ENCODE measurements at regions not wholly inside any gene's neighbourhood (a gene's known extent, or its start where the extent isn't known, plus 50 kb on each side); places are given as distances from the start of the nearest gene placed in this dataset.
"Not testable (repeated sequence)": the region's sequence is repeated elsewhere in the genome, so short reads cannot be mapped to it uniquely, and the experiment has no call there.

DNA sequence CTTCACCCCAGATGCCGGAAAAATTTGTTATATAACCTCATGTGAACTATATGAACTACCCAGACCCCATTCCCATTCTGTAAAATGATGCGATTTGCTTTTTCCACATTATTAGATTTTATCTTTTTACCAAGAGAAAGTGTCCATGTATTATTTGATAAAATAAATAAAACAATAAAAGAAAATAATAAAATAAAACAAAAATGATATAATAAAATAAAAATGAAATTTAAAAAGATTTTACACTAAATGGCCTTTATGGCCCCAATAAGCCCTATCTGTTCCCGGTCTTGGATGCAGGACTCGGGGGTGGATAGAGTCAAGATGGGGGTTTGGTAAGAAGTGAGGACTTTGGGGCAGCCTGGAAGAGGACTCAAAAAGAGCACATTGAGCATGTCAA, 357.2 kb downstream of the MATN1 start:
- Histone ChIP-seq H3K27ac (no peak overlapping the region), H3K9me3 (no peaks in the 10 kb centered on the region), H3K27me3 (replicated peaks in 1 of 7) (peaks cover 0 to 18% (median 0%) of the 10 kb centered on the region in 7 donors), H3K4me3 (no peak overlapping the region), H3K36me3 (no peaks in the 10 kb centered on the region), H3K4me1 (no peaks in the 10 kb centered on the region)
- intact Hi-C loops (cut with DNase I; ENCODE audit: low total_unique reads) = no loop called here
- WGBS, 5 donors = 87 to 89% (median 88%) methylated on average over 4 of the region's 4 CpGs
- DNase-seq = no peak
- no peak for TF ChIP-seq POLR2AphosphoS5 (IDR thresholded peaks at IDR 0.05)
- TF ChIP-seq POLR2A (IDR thresholded peaks at IDR 0.05) = no peak
- TF ChIP-seq, protein P1, sequence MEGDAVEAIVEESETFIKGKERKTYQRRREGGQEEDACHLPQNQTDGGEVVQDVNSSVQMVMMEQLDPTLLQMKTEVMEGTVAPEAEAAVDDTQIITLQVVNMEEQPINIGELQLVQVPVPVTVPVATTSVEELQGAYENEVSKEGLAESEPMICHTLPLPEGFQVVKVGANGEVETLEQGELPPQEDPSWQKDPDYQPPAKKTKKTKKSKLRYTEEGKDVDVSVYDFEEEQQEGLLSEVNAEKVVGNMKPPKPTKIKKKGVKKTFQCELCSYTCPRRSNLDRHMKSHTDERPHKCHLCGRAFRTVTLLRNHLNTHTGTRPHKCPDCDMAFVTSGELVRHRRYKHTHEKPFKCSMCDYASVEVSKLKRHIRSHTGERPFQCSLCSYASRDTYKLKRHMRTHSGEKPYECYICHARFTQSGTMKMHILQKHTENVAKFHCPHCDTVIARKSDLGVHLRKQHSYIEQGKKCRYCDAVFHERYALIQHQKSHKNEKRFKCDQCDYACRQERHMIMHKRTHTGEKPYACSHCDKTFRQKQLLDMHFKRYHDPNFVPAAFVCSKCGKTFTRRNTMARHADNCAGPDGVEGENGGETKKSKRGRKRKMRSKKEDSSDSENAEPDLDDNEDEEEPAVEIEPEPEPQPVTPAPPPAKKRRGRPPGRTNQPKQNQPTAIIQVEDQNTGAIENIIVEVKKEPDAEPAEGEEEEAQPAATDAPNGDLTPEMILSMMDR (IDR thresholded peaks at IDR 0.05 in 8 of 11, conservative IDR thresholded peaks at IDR 0.05 in 3 of 11) = no peak

DNA sequence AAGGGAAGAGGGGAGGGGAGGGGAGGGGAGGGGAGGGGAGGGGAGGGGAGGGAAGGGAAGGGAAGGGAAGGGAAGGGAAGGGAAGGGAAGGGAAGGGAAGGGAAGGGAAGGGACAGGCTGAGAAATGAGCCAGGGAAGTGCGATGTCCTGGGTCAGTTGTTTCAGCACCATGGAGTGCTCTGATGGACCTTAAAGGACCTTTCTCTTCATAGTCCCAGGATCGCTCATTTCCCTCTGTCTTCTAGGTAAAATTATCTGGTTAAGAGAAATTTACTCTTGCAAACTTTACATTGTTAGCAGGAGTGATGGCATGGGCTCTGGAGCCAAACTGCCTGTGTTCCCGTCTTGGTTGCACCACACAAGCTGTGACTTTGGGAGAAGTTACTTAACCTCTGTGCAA, 357.8 kb downstream of the MATN1 start:
- no peaks in the 10 kb centered on the region for H3K4me1 ChIP-seq
- peaks cover 0 to 21% (median 0%) of the 10 kb centered on the region in 7 donors for H3K27me3 ChIP-seq (replicated peaks in 1 of 7)
- no peaks in the 10 kb centered on the region for H3K36me3 ChIP-seq
- WGBS, 5 donors = 71 to 81% (median 79%) methylated on average over 3 of the region's 3 CpGs
- no peak for TF ChIP-seq POLR2AphosphoS5 (IDR thresholded peaks at IDR 0.05)
- TF ChIP-seq, protein P1 (IDR thresholded peaks at IDR 0.05 in 8 of 11, conservative IDR thresholded peaks at IDR 0.05 in 3 of 11) = no peak
- no peak overlapping the region for H3K4me3 ChIP-seq
- H3K9me3 ChIP-seq = no peaks in the 10 kb centered on the region
- H3K27ac ChIP-seq = no peak overlapping the region
- no peak for DNase-seq
- intact Hi-C loops (cut with DNase I; ENCODE audit: low total_unique reads) = no loop called here

DNA sequence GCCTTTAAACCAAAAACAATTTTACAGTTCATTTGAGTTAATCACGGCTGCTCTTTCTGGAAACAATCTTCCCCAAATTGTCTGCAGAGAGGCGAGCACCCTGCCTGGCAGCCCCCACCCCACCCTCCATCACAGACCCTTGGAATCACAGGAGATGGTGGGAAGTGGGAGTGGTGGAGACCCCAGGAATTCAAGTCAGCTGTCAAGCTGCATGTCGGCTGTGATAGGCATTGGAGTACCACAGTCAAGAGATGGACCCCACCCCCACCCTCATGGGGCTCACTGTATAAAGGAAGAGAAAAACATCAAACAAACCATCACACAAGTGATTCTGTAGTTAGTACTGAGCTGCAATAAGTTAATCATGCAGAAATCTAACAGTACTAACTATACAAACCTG, 360.4 kb downstream of the MATN1 start:
- Histone ChIP-seq H3K27ac (no peak overlapping the region), H3K27me3 (replicated peaks in 1 of 7) (peaks cover 0 to 44% (median 0%) of the 10 kb centered on the region in 7 donors), H3K9me3 (no peaks in the 10 kb centered on the region), H3K4me1 (no peaks in the 10 kb centered on the region), H3K4me3 (no peak overlapping the region), H3K36me3 (no peaks in the 10 kb centered on the region)
- no peak for DNase-seq
- 61 to 71% (median 66%) methylated on average over 3 of the region's 3 CpGs for WGBS, 5 donors
- TF ChIP-seq, protein P1 (IDR thresholded peaks at IDR 0.05 in 8 of 11, conservative IDR thresholded peaks at IDR 0.05 in 3 of 11) = no peak
- TF ChIP-seq POLR2A (IDR thresholded peaks at IDR 0.05) = no peak
- TF ChIP-seq POLR2AphosphoS5 (IDR thresholded peaks at IDR 0.05) = no peak
- intact Hi-C loops (cut with DNase I; ENCODE audit: low total_unique reads) = no loop called here

DNA sequence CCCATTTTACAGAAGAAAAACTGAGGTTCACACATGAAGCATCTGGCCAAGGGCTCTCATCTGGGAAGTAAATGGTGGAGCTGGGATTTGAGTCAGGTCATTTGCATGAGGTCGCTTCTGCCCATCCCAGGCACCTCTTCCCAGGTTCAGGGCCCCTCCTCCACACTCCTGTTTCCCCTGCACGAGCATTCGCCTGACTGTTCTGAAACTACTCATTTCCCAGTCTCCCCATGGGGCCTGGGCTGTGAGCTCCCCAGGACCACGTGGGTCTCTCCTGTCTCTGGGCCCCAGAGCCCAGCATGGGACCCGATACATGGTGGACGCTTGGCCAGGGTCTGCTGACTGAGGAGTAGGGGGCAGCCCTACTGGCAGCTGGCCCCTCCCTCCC, 360.8 kb downstream of the MATN1 start:
- H3K27me3 ChIP-seq (replicated peaks in 1 of 7) = peaks cover 0 to 44% (median 0%) of the 10 kb centered on the region in 7 donors
- no peak for DNase-seq
- H3K9me3 ChIP-seq = no peaks in the 10 kb centered on the region
- TF ChIP-seq, protein P1 (IDR thresholded peaks at IDR 0.05 in 8 of 11, conservative IDR thresholded peaks at IDR 0.05 in 3 of 11) = no peak
- TF ChIP-seq POLR2A (IDR thresholded peaks at IDR 0.05) (no peak), POLR2AphosphoS5 (IDR thresholded peaks at IDR 0.05) (no peak)
- no peak overlapping the region for H3K27ac ChIP-seq
- no peaks in the 10 kb centered on the region for H3K36me3 ChIP-seq
- intact Hi-C loops (cut with DNase I; ENCODE audit: low total_unique reads) = no loop called here
- WGBS, 5 donors = 71 to 79% (median 73%) methylated on average over 6 of the region's 6 CpGs
- H3K4me3 ChIP-seq = no peak overlapping the region
- H3K4me1 ChIP-seq = no peaks in the 10 kb centered on the region

DNA sequence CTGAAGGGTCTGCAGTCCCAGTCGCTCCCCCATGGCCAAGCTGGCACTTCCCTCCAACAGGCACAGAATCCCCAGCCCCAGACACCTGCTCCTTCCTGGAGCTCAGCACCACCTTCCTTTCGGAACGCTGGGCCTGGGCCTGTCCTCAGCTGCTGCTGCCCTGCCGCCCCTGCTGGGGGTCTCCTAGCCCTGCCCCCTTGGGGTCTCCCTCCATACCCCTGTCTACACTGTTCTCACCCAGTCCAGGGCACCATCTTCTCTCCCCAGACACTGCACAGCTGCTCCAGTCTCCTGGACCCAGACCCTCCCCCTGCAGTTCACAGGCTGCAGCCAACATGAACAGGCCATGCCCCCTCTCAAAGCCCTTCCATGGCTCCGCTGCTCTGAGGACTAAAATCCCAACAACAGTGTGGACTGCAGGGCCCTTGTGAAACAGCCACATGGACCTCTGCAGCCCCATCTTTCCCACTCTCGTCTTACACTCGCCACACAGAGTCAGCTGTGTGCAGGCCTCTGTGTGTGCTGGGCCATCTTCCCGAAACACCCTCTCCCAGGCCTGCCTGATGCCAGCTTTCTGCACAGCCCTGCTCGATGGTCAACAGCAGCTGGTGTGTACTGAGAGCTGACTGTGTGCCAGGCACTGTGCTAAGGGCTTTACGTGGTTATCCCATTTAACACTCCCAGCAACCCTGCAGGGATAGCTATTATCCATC, 361.3 kb downstream of the MATN1 start:
- H3K9me3 ChIP-seq; intact Hi-C loops (cut with DNase I; ENCODE audit: low total_unique reads); DNase-seq; H3K4me3 ChIP-seq; H3K4me1 ChIP-seq; H3K36me3 ChIP-seq; H3K27ac ChIP-seq: not testable (repeated sequence)
- H3K27me3 ChIP-seq (replicated peaks in 1 of 7) = peaks cover 0 to 47% (median 0%) of the 10 kb centered on the region in 7 donors
- WGBS, 5 donors = 73 to 88% (median 79%) methylated on average over 8 to 10 of the region's 10 CpGs

Data from spleen (tissue), 11 donors.